ENCODE measurements at regions not wholly inside any gene's neighbourhood (a gene's known extent, or its start where the extent isn't known, plus 50 kb on each side); places are given as distances from the start of the nearest gene placed in this dataset.
"Not testable (repeated sequence)": the region's sequence is repeated elsewhere in the genome, so short reads cannot be mapped to it uniquely, and the experiment has no call there.

- no peak for DNase-seq
Measured at GRCh38 chr14:104230946-104231345, 92.6 kb downstream of the KIF26A start.

- no peak for DNase-seq
Measured at GRCh38 chr14:104232070-104232484, 93.7 kb downstream of the KIF26A start.

- not testable (repeated sequence) for DNase-seq
Measured at GRCh38 chr14:104234007-104234786, 95.8 kb downstream of the KIF26A start.

- no peak for DNase-seq
Measured at GRCh38 chr14:104235686-104236085, 97.3 kb downstream of the KIF26A start.

GRCh38 chr14:104237651-104238423 is 99.5 kb downstream of the KIF26A start:
- DNase-seq: no peak

- no peak for DNase-seq
Measured at GRCh38 chr14:104238424-104239184, 100.2 kb downstream of the KIF26A start.

- DNase-seq: no peak
Measured at GRCh38 chr14:104239185-104239775, 100.9 kb downstream of the KIF26A start.

GRCh38 chr14:104239861-104240301 is 101.5 kb downstream of the KIF26A start:
- DNase-seq: no peak

GRCh38 chr14:104240434-104241157 is 102.2 kb downstream of the KIF26A start:
- peak; percentile 48 for DNase-seq

GRCh38 chr14:104243200-104243599 is 104.8 kb downstream of the KIF26A start:
- DNase-seq: no peak

GRCh38 chr14:104244221-104245011 is 106.0 kb downstream of the KIF26A start:
- DNase-seq: no peak

- DNase-seq: no peak
Measured at GRCh38 chr14:104245075-104245474, 106.7 kb downstream of the KIF26A start.

- no peak for DNase-seq
Measured at GRCh38 chr14:104245723-104246122, 107.3 kb downstream of the KIF26A start.

GRCh38 chr14:104246401-104247335 is 108.3 kb downstream of the KIF26A start:
- DNase-seq: no peak

- DNase-seq: no peak
Measured at GRCh38 chr14:104247336-104248202, 109.2 kb downstream of the KIF26A start.

- no peak for DNase-seq
Measured at GRCh38 chr14:104248203-104249055, 110.0 kb downstream of the KIF26A start.

- DNase-seq: no peak
Measured at GRCh38 chr14:104249089-104249488, 110.7 kb downstream of the KIF26A start.

GRCh38 chr14:104249706-104250105 is 111.3 kb downstream of the KIF26A start:
- no peak for DNase-seq

Data from NCI-H1092 (cell line).